Fibroblast of lung (primary cell): ENCODE measurements at regions not wholly inside any gene's neighbourhood (a gene's known extent, or its start where the extent isn't known, plus 50 kb on each side); places are given as distances from the start of the nearest gene placed in this dataset.

ENCODE experiments used
- EZH2 ChIP-seq: IDR thresholded peaks from 2 replicates; pipeline ENCODE4 v1.5.1; 2012; ENCODE audit warnings: low read length, control low read depth, mild to moderate bottlenecking; ENCODE audit errors: missing control alignments
- TF ChIP-seq, protein P1 (sequence below), 2 donors: IDR thresholded peaks in 1 of 2; conservative IDR thresholded peaks in 1 of 2; 1 replicate in 1 of 2; 2 replicates in 1 of 2; pipeline ENCODE4 v1.5.1; 2011 to 2012; ENCODE audit warnings: low read length in 2 of 2, control low read depth in 1 of 2, inconsistent platforms in 1 of 2, low read depth in 1 of 2, mild to moderate bottlenecking in 1 of 2

DNA sequence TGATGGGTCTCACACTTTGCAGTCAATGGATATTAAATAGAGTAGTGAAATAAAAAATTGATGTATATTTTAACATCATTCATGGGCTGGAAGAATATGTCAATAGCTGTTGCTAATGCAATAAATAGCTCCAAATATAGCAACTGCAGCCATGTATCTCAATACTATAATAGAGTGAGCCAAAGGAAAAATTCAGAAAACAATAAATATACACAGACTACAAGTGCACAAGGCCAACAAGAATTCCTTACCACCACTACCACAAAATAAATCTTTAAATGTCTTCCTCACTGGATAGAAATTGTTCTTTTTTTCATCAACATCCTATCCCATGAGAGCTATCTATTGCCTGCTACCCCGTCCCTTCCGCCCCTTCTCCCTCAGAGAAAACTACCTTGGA, 113.1 kb upstream of the TRIM24 start:
- no peak for TF ChIP-seq EZH2
- TF ChIP-seq, protein P1, sequence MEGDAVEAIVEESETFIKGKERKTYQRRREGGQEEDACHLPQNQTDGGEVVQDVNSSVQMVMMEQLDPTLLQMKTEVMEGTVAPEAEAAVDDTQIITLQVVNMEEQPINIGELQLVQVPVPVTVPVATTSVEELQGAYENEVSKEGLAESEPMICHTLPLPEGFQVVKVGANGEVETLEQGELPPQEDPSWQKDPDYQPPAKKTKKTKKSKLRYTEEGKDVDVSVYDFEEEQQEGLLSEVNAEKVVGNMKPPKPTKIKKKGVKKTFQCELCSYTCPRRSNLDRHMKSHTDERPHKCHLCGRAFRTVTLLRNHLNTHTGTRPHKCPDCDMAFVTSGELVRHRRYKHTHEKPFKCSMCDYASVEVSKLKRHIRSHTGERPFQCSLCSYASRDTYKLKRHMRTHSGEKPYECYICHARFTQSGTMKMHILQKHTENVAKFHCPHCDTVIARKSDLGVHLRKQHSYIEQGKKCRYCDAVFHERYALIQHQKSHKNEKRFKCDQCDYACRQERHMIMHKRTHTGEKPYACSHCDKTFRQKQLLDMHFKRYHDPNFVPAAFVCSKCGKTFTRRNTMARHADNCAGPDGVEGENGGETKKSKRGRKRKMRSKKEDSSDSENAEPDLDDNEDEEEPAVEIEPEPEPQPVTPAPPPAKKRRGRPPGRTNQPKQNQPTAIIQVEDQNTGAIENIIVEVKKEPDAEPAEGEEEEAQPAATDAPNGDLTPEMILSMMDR (conservative IDR thresholded peaks at IDR 0.05 in 1 of 2, IDR thresholded peaks at IDR 0.05 in 1 of 2; ENCODE audit: low read depth in 1 of 2, low read length in 2 of 2) = no peak
